WERI-Rb-1 (cell line): ENCODE measurements at regions not wholly inside any gene's neighbourhood (a gene's known extent, or its start where the extent isn't known, plus 50 kb on each side); places are given as distances from the start of the nearest gene placed in this dataset.

Experiments used
- DNase-seq: peaks from one replicate; pipeline ENCODE4 v3.0.0-alpha.2; 2020
- H3K27ac ChIP-seq: fragments of 250-450 bp; sonication (Bioruptor Pico); 2 replicates; pipeline ENCODE4 v1.5.1; 2020; ENCODE audit warnings: mild to moderate bottlenecking, moderate library complexity
- H3K27me3 ChIP-seq: fragments of 250-450 bp; sonication (Bioruptor Pico); 2 replicates; pipeline ENCODE4 v1.5.1; 2021; ENCODE audit warnings: mild to moderate bottlenecking, low read depth, moderate library complexity; ENCODE audit not compliant: insufficient read depth, severe bottlenecking
- H3K36me3 ChIP-seq: fragments of 250-450 bp; sonication (Bioruptor Pico); 2 replicates; pipeline ENCODE4 v1.5.1; 2020; ENCODE audit warnings: mild to moderate bottlenecking, moderate library complexity
- H3K4me3 ChIP-seq: 2 replicates; pipeline ENCODE4 v1.5.1; 2011; ENCODE audit warnings: low read depth, mild to moderate bottlenecking, control low read depth, low read length
- H3K9me3 ChIP-seq: fragments of 250-450 bp; sonication (Bioruptor Pico); 2 replicates; pipeline ENCODE4 v1.5.1; 2021; ENCODE audit warnings: mild to moderate bottlenecking, moderate library complexity; ENCODE audit not compliant: severe bottlenecking
- TF ChIP-seq, protein P1 (sequence below): IDR thresholded peaks from 2 replicates; pipeline ENCODE4 v1.5.1; 2011; ENCODE audit warnings: low read depth, mild to moderate bottlenecking, control low read depth, inconsistent platforms, low read length

DNA sequence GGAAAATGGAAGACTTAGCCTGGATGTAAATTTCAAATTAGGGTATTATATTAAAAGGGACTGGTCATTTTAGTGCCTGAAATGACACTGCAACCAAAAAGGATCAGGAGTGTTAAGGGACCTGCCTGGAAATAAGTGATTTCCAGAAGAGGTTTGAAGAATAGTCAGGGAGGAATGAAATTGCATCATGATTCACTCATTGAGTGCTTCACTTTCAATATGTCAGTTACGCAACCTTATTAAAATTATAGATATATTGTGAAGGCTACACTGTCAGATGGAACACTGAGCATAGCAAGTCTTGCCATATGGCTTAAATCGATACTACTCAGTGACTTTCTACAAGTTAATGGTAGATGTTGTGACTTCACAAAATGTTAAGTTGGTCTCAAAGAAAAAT, 275.2 kb upstream of the DPYD start:
- H3K36me3 ChIP-seq = no peaks in the 10 kb centered on the region
- H3K27me3 ChIP-seq = no peaks in the 10 kb centered on the region
- no peaks in the 10 kb centered on the region for H3K9me3 ChIP-seq
- no peak overlapping the region for H3K4me3 ChIP-seq
- H3K27ac ChIP-seq = no peak overlapping the region
- DNase-seq = no peak
- TF ChIP-seq, protein P1, sequence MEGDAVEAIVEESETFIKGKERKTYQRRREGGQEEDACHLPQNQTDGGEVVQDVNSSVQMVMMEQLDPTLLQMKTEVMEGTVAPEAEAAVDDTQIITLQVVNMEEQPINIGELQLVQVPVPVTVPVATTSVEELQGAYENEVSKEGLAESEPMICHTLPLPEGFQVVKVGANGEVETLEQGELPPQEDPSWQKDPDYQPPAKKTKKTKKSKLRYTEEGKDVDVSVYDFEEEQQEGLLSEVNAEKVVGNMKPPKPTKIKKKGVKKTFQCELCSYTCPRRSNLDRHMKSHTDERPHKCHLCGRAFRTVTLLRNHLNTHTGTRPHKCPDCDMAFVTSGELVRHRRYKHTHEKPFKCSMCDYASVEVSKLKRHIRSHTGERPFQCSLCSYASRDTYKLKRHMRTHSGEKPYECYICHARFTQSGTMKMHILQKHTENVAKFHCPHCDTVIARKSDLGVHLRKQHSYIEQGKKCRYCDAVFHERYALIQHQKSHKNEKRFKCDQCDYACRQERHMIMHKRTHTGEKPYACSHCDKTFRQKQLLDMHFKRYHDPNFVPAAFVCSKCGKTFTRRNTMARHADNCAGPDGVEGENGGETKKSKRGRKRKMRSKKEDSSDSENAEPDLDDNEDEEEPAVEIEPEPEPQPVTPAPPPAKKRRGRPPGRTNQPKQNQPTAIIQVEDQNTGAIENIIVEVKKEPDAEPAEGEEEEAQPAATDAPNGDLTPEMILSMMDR = no peak

DNA sequence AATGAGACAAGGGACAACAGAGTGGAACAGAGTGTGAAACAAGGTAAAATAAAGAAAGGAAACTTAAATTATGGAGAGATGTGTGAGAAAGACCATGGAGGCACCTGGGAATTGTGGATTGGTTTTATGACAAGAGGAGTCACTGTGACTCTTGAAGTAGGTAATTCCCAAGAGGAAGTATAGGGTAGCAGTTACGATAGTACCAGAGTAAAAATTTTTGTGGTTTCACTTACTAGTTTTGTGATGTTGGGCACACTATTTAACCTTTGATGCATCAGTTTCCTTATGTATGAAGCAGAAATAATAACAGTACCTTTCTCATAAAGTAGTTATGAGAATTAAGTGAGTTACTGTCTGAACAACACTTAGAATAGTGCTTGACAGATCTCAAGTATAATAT, 267.9 kb upstream of the DPYD start:
- TF ChIP-seq, protein P1 = no peak
- H3K9me3 ChIP-seq = no peaks in the 10 kb centered on the region
- no peak for DNase-seq
- no peaks in the 10 kb centered on the region for H3K27me3 ChIP-seq
- H3K36me3 ChIP-seq = no peaks in the 10 kb centered on the region
- H3K27ac ChIP-seq = no peak overlapping the region
- H3K4me3 ChIP-seq = no peak overlapping the region

DNA sequence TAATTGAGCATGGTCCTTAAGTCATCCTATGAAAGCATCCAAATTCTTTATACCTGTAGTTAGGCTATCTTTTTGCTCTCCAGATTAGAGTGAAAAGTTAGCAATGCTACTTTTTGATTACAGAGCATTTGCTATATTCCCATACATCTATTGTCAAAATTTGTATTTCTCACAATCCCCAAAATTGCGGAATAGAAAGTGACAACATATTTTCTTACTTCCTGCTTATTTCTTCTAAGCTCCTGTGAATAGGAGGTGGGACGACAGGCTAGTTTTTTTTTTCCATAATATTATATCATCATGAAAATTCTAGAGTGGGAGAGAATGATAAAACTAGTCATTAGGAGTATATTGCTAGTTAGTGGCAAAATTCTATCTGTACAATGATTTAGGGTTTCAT, 264.0 kb upstream of the DPYD start:
- no peak overlapping the region for H3K4me3 ChIP-seq

DNA sequence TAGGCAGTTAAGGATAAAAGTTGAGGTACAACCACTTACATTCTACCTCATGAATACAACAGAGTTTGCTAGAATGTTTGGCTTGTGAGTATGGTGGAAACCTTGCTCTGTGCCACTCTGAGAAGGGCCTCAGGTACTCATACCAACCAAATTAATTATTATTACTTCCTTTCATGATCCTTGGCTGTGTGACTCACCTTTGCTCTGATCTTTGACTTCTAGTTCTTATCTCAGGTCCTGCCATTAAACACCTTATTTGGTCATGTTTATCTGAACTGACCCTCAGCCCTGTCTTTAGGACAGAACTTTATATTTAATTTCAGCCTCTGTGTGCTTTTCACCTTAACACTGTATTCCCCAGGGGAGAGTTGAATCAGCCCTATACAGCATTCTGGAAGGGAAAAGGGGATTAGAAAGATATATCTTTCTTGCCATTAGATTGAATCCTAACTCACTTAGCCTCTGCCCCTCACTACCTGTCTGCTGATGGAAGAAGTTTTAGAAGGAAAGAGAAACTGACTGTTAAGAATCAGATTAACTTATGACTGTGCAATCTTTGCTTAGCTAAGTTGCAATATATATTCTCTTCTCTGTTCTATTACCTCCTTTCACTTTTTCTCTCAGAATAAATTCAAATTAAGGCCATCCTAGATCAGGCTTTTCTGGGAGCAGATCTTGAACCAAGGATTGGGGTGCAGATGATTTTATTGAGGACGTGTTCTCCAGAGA, 260.4 kb upstream of the DPYD start:
- Histone ChIP-seq H3K27ac (no peak overlapping the region), H3K4me3 (no peak overlapping the region), H3K9me3 (no peaks in the 10 kb centered on the region), H3K27me3 (no peaks in the 10 kb centered on the region), H3K36me3 (no peaks in the 10 kb centered on the region)
- TF ChIP-seq, protein P1 = no peak
- no peak for DNase-seq

More for the DNA sequence above, 264.0 kb upstream of the DPYD start:
- Histone ChIP-seq H3K27ac (no peak overlapping the region), H3K9me3 (no peaks in the 10 kb centered on the region), H3K36me3 (no peaks in the 10 kb centered on the region), H3K27me3 (no peaks in the 10 kb centered on the region)
- DNase-seq = no peak
- TF ChIP-seq, protein P1 = no peak

DNA sequence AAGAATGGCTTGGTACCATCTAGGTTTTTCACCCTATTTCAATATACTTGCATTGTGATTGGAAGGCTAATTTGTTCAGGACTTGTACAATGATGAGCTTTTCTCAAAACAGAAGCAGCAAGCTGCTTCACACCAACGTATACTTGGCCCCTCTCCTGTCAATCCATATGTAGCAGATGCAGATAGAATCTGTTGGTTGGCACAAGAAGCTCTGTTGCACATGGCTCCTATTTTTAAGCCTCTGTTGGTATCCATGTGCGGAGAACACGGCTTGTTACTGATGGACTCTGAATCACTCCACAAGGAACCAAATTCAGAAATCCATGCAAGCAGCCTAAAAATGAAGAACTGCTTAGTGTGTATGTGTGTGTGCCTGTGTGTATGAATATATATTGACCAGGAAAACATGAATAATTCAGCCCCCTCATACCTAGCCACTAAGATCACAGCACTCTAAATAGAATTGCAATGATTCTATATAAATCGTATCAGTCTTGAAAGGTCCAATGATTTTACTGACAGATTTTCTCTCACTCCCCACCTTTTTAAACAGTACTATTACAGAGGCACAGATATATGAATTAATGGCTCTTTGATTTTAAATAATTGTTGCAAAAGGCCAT, 258.4 kb upstream of the DPYD start:
- H3K36me3 ChIP-seq = no peaks in the 10 kb centered on the region
- H3K27ac ChIP-seq = no peak overlapping the region
- H3K9me3 ChIP-seq = no peaks in the 10 kb centered on the region
- H3K4me3 ChIP-seq = no peak overlapping the region
- H3K27me3 ChIP-seq = no peaks in the 10 kb centered on the region
- DNase-seq = no peak
- TF ChIP-seq, protein P1 = no peak
